Fibroblast of skin of back (primary cell): ENCODE measurements at regions not wholly inside any gene's neighbourhood (a gene's known extent, or its start where the extent isn't known, plus 50 kb on each side); places are given as distances from the start of the nearest gene placed in this dataset.

Experiments
- DNase-seq: peaks from one replicate; pipeline ENCODE4 v3.0.0-alpha.2; 2013

DNA sequence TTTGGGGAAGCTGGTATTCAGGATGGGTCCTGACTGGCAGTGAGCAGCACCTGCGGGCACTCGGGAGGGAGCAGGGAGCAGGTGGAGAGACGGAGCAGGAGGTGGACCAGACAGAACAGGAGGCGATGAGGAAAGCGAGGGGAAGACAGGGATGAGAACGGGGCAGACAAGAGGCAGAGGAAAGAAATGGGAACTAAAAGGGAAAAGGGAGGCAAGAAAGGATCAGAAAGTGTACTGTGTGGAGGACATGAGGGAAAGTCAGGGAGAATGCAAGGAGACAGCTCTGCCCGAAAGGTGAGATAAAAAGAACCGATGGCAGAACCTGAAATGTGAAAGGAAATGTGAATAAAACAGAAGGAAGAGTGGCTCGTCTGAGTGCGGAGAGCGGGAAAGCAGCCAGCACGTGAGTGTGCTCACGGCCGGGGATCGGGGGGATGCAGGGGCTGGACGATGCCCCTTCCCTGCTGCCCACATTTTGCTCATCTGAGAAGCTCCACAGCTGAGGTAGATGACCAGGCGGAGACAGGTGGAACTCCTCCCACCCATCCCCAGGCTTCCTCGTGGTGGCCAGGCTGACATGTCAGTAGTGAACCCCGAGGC is 494.4 kb upstream of the B3GAT1 start:
- DNase-seq, result no peak

DNA sequence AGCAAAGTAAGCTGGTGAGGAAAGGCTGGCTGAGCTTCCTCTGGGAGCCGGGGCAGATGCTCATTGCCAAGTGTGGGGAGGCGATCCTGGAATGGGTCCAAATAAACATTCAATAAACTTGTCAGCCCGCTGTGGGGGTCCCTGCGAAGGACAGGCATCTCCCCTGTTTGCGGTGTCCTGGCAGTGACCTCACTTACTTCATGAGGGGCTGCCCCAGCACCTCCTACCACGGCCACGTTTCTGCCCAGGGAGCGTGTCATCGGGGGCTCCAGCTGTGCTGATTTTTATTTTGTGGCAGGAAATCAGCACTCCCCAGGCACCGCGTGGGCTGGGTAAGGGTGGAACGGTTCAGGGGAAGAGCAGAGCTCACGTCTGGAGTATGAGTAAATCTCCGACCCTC is 493.9 kb upstream of the B3GAT1 start:
- DNase-seq, result no peak

GRCh38 chr11:134905517-134905916 is 493.5 kb upstream of the B3GAT1 start:
- no peak for DNase-seq

GRCh38 chr11:134904103-134904790 is 492.2 kb upstream of the B3GAT1 start:
- DNase-seq, result no peak

- no peak for DNase-seq
These were observed 490.2 kb upstream of the B3GAT1 start for GRCh38 chr11:134901955-134902918.

GRCh38 chr11:134901542-134901941 is 489.5 kb upstream of the B3GAT1 start:
- DNase-seq, result no peak

DNA sequence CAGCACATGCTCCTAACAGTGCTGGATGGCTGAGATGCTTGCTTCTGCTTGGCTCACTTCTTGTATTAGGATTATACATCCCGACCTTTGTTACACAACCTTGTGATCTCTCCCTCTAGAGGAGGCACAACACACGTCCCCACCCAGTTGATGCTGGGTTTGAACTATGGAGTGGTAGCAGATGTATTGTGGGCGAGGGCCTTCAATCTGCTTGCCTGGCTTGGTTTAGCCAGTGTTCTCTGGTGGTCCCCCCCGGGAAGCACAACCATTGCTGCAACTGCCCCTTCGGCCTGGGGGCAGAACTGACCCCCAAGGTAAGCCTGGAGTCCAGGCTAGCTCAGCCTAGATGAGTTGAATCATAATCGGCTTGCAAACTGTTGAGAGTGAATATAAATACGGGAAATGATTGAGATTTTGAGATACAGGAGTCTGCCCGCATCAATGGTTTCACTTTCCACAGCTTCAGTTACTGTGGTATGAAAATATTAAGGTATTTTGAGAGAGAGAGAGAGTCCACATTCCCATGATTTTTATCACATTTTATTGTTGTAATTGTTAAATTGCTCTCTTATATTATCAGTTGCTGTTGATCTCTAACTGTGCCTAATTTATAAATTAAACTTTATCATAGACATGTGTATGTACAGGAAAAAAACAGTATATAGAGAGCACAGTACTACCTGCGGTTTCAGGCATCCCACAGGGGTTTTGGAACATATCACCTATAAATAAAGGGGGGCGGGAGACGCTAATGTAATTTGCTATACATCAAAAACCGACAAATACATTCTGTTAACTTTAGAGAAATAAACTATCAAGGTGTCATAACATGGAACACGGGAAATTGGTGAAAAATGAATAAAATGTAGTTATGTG is 482.0 kb upstream of the B3GAT1 start:
- no peak for DNase-seq

GRCh38 chr11:134890446-134890845 is 478.4 kb upstream of the B3GAT1 start:
- no peak for DNase-seq

DNA sequence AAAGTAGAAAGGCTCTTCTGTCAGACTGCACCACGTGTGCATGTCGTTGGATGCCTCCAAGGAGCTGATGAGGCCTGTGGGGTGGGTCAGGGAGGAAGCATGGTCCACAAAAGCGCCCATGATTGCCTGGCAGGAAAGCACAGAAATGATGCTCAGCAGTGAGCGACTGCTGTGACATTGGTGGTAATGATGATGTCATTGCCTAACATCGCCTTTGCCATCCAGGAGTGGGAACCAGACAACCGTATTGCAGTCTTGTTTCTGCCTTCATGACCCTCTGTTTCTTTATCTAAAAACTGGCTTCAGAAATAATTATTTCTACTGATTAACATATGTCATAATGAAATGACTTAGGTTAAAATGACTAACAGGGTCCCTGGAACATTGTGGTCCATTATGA is 477.8 kb upstream of the B3GAT1 start:
- DNase-seq, result no peak

DNA sequence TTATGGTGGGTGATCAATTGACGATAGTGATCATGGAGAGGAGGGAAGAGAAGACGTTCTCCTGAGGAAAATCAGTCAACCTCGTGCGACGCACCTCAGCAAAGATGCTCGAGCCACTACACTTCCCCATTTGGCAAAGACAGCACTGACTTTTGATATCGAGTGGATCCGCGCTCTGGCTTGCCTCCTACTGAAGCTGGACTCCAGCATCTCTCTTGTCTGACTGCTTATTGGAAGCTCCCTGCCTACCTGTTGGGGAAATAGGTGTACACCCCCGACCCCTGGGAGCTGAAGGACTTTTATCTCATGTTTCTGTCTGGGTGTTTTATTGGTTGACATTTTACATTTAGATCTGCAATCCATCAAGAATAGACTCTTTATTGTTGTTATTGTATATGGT is 476.8 kb upstream of the B3GAT1 start:
- DNase-seq, result no peak

DNA sequence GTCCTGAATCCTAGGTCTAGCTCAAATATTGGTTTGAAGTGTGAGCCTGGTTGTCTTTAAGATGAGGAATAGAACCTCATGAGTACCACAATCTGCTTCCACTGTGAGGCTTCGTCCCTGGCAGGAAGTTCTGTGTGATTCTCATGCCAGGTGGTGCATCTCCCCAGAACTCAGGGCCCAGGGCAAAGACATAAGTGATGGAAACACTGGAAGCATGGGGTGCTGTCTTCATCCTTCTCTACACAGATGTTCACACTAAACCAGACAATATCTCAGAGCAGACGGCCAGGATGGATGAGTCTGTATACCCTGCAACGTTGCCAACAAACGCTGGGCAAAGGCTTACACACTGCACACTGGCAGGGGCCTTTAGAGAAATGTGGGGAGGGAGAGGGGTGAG is 475.9 kb upstream of the B3GAT1 start:
- no peak for DNase-seq

DNA sequence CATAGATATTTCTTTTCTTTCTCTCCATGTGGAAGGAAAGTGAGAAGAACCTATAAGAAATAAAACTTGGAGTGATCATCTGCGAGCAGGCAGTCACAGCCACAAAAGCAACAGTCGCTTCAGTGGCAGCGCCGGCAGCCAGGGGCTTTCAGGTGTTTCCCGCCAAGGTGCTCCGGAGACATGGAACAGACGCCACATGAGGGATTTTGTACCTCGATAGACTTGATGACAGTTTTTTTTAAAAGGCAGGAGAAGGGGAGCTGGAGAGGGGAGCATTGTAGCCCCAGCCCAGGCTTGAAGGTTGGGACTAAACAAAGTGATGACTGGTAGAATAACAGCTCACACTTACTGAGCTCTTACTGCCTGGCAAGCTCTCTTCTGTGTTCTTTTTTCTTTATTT is 471.4 kb upstream of the B3GAT1 start:
- no peak for DNase-seq

- DNase-seq, result no peak
These were observed 470.7 kb upstream of the B3GAT1 start for GRCh38 chr11:134882671-134883297.

GRCh38 chr11:134882141-134882540 is 470.1 kb upstream of the B3GAT1 start:
- DNase-seq, result no peak

DNA sequence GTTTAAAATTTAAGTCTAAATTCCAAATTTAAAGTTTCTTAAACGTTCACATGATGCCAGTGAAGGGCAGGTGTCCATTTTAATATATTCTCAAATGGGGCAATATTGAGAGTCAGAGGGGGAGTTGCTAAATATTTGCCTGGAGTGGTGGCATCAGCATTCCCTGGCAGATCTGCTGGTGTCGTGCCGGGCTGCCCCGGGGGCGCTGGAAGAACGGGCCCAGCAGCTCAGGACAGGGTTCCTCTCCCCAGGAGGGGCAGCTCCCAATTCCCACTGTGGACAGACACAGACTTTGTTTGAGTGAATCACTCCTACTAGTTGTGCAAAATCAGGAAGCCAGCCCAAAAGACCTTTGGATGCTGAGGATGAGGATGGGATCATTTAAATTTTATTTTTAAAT is 468.7 kb upstream of the B3GAT1 start:
- DNase-seq, result no peak

GRCh38 chr11:134879931-134880330 is 467.9 kb upstream of the B3GAT1 start:
- DNase-seq, result no peak

GRCh38 chr11:134879341-134879740 is 467.3 kb upstream of the B3GAT1 start:
- no peak for DNase-seq

DNA sequence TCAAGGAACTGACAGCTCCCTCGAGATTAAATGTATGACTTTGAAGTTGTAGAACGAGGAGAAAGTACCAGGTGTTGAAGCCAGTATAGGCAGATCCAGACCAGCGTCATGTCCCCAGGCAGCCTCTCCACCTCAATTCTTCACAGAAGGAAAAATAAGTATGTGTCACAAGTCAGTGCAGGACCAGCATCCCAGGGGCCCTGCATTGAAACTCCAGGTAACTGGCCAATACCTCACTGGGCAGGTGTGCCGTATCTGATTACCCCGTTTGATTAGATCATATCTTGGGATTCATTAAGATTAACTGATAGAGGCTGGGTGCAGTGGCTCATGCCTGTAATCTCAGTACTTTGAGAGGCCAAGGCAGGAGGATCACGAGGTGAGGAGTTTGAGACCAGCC is 466.7 kb upstream of the B3GAT1 start:
- no peak for DNase-seq

GRCh38 chr11:134876226-134876625 is 464.2 kb upstream of the B3GAT1 start:
- no peak for DNase-seq

DNA sequence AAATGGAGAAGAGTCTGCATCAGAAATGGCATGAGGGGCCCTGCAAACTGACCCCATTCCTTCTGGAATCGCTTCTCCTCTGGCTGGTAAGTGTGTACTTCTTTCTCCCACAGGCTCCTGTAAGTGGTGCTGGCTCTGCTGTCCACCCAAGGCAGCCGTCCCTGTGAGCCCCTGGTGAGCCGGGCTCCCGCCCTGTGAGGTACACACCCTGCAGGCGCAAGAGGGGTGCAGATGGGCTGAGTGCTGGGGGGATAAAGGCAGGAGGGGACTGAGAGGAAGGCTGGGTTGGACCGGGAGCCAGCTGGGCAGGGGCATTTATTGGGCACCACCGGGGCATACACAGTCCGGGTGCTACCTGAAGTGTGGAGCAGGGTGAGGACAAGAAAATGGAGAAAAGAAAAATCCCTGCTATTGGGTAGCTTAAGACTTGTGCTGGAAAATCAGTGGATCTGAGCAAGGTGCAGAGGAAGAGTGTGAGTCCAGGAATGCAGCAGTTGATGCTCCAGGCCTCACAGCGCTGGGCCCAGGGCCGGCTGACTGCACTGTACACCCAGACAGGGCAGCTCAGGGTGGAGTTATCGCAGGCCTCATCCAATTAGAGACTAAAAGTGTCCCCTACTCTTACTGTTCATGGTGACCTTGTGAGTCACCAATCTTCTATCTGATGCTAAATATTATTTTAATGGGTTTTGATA is 455.1 kb upstream of the B3GAT1 start:
- no peak for DNase-seq

DNA sequence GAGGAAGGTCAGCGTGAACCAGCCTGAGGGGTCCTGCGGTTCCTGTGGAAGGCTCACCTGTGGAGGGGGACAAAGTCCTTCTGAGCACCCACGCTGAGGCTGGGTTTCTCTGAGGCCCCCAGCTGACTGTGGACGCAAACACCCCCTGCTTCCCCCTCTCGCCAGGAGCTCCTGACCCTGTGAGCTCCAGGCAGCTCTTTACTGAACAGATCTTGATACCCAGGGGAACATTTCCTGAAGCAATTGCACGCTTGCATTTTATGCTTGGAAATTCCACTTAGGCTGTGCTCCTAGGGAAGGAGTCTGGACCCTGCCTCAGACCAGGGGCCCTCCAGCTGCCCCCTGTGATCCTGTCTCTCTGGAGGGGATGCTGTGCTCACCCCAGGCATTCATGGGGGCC is 454.2 kb upstream of the B3GAT1 start:
- DNase-seq, result no peak

- DNase-seq, result no peak
These were observed 452.9 kb upstream of the B3GAT1 start for GRCh38 chr11:134864968-134865305.
